ENCODE measurements at regions not wholly inside any gene's neighbourhood (a gene's known extent, or its start where the extent isn't known, plus 50 kb on each side); places are given as distances from the start of the nearest gene placed in this dataset.

DNA sequence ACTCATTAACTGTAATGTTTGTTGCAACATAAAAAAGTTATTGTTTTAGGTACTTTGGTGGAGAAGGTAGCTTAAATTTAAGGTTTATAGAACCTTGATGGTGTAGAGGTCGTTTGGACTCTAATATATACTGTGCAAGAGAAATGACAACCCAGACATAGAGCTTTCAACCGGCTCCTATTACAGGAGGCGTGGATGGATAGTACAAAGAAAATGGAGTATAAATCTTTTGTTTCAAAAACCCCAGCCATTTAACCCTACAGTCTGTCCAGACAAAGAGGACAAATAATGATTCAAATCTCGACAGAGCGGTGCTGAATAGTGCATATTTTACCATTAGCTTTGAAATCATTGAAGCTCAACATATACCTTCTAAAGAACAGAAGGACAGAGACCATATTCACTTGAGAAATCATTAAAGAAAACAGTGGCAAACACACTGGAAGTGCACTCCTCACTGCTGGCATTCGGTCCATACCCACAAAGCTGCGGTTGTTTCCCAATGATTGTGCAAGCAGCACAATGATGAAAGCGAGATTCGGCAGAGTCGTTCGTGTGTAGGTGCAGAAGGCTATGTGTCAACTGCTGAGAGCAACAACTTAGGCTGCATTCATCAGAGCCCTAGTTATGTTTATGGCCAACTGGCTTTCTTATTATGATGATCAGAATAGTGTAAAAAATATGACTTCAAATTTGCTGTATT, 688.6 kb downstream of the NOVA1 start:
- Histone ChIP-seq H3K9me1 (ENCODE audit: insufficient read depth, low read length) (no peaks in the 10 kb centered on the region), H3K56ac (ENCODE audit: extremely low read depth, insufficient read depth, low read length) (no peak overlapping the region), H2BK5ac (ENCODE audit: low read depth, low read length, poor library complexity, severe bottlenecking) (no peak overlapping the region), H3K27me3 (ENCODE audit: control insufficient read depth, insufficient read depth, low read length) (no peaks in the 10 kb centered on the region), H3K4ac (ENCODE audit: low read depth, low read length) (no peak overlapping the region), H3K18ac (ENCODE audit: low read depth, low read length) (no peak overlapping the region), H2AK5ac (ENCODE audit: low read depth, low read length) (no peak overlapping the region), H3K79me1 (ENCODE audit: low read depth in 1 of 2, low read length in 2 of 2) (no peaks in the 10 kb centered on the region), H3K36me3 (ENCODE audit: control insufficient read depth, insufficient read depth, low read length) (no peaks in the 10 kb centered on the region), H2AK9ac (replicated peaks; ENCODE audit: low read depth, low read length, poor library complexity) (no peak overlapping the region), H2BK15ac (ENCODE audit: low read depth, low read length) (no peak overlapping the region), H3K14ac (replicated peaks; ENCODE audit: low read depth, low read length) (no peak overlapping the region), H2AFZ (replicated peaks; ENCODE audit: low read length, poor library complexity) (no peak overlapping the region), H2BK120ac (ENCODE audit: low read depth, low read length) (no peak overlapping the region), H4K20me1 (ENCODE audit: insufficient read depth, low read length) (no peaks in the 10 kb centered on the region), H4K8ac (ENCODE audit: low read depth in 2 of 2, low read length in 2 of 2) (no peak overlapping the region), H4K5ac (ENCODE audit: low read depth, low read length) (no peak overlapping the region), H3K27ac (ENCODE audit: insufficient read depth, low read length) (no peak overlapping the region), H3K9me3 (ENCODE audit: control insufficient read depth, insufficient read depth, low read length) (peaks cover 9% of the 10 kb centered on the region), H2BK20ac (ENCODE audit: low read depth, low read length) (no peak overlapping the region), H3K23ac (ENCODE audit: low read depth, low read length) (no peak overlapping the region), H3K4me1 (ENCODE audit: control insufficient read depth, insufficient read depth, low read length) (no peaks in the 10 kb centered on the region), H3K4me2 (ENCODE audit: low read depth, low read length) (no peak overlapping the region), H4K91ac (ENCODE audit: insufficient read depth, low read depth, low read length) (no peak overlapping the region), H3K9ac (ENCODE audit: low read depth, low read length) (no peak overlapping the region), H3K4me3 (ENCODE audit: insufficient read depth, low read depth, low read length) (no peak overlapping the region)
- no TSS peak for BruUV-seq (replicated peaks)
- WGBS, 2 experiments (ENCODE audit: extremely low coverage in 2 of 2, insufficient read length in 1 of 2), result 70% methylated on average over 2 of the region's 11 CpGs; no CpG with 5 or more reads in 1 of the 2 experiments
- dilution Hi-C loops (cut with HindIII; ENCODE audit: low sequenced_read_pairs, unreplicated experiment), result no loop called here
- CTCF ChIA-PET, result no interaction called here
- POLR2A ChIA-PET (ENCODE audit: unreplicated experiment), result no interaction called here
- ATAC-seq (ENCODE audit: low read depth) (no peak), DNase-seq (no peak)
- TF ChIP-seq, protein P1, sequence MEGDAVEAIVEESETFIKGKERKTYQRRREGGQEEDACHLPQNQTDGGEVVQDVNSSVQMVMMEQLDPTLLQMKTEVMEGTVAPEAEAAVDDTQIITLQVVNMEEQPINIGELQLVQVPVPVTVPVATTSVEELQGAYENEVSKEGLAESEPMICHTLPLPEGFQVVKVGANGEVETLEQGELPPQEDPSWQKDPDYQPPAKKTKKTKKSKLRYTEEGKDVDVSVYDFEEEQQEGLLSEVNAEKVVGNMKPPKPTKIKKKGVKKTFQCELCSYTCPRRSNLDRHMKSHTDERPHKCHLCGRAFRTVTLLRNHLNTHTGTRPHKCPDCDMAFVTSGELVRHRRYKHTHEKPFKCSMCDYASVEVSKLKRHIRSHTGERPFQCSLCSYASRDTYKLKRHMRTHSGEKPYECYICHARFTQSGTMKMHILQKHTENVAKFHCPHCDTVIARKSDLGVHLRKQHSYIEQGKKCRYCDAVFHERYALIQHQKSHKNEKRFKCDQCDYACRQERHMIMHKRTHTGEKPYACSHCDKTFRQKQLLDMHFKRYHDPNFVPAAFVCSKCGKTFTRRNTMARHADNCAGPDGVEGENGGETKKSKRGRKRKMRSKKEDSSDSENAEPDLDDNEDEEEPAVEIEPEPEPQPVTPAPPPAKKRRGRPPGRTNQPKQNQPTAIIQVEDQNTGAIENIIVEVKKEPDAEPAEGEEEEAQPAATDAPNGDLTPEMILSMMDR (conservative IDR thresholded peaks at IDR 0.05; ENCODE audit: low read depth, low read length), result no peak
- no peak for TF ChIP-seq RCOR1 (IDR thresholded peaks at IDR 0.05; ENCODE audit: insufficient replicate concordance, low read length)
- TF ChIP-seq POLR2A (IDR thresholded peaks at IDR 0.05; ENCODE audit: low read depth, low read length), result no peak
- TF ChIP-seq SMC3 (IDR thresholded peaks at IDR 0.05; ENCODE audit: low read depth, low read length), result no peak
- TF ChIP-seq MAZ (IDR thresholded peaks at IDR 0.05; ENCODE audit: borderline replicate concordance, low read depth, low read length), result no peak
- TF ChIP-seq RFX5 (IDR thresholded peaks at IDR 0.05; ENCODE audit: low read depth, low read length), result no peak
- in situ Hi-C loops (cut with MboI; ENCODE audit: low sequenced_read_pairs), result no loop called here
- intact Hi-C loops (cut with micrococcal nuclease), result no loop called here
